ENCODE measurements at regions not wholly inside any gene's neighbourhood (a gene's known extent, or its start where the extent isn't known, plus 50 kb on each side); places are given as distances from the start of the nearest gene placed in this dataset.

- no peak for DNase-seq (ENCODE audit: low read depth in 1 of 2, low spot score in 1 of 2)
- H3K27ac ChIP-seq (replicated peaks) = no peak overlapping the region
- H3K27me3 ChIP-seq (ENCODE audit: insufficient read depth, poor library complexity, severe bottlenecking) = no peaks in the 10 kb centered on the region
- TF ChIP-seq, protein P1, sequence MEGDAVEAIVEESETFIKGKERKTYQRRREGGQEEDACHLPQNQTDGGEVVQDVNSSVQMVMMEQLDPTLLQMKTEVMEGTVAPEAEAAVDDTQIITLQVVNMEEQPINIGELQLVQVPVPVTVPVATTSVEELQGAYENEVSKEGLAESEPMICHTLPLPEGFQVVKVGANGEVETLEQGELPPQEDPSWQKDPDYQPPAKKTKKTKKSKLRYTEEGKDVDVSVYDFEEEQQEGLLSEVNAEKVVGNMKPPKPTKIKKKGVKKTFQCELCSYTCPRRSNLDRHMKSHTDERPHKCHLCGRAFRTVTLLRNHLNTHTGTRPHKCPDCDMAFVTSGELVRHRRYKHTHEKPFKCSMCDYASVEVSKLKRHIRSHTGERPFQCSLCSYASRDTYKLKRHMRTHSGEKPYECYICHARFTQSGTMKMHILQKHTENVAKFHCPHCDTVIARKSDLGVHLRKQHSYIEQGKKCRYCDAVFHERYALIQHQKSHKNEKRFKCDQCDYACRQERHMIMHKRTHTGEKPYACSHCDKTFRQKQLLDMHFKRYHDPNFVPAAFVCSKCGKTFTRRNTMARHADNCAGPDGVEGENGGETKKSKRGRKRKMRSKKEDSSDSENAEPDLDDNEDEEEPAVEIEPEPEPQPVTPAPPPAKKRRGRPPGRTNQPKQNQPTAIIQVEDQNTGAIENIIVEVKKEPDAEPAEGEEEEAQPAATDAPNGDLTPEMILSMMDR (IDR thresholded peaks at IDR 0.05; ENCODE audit: insufficient read depth, low read length) = no peak
- TF ChIP-seq, protein P2, sequence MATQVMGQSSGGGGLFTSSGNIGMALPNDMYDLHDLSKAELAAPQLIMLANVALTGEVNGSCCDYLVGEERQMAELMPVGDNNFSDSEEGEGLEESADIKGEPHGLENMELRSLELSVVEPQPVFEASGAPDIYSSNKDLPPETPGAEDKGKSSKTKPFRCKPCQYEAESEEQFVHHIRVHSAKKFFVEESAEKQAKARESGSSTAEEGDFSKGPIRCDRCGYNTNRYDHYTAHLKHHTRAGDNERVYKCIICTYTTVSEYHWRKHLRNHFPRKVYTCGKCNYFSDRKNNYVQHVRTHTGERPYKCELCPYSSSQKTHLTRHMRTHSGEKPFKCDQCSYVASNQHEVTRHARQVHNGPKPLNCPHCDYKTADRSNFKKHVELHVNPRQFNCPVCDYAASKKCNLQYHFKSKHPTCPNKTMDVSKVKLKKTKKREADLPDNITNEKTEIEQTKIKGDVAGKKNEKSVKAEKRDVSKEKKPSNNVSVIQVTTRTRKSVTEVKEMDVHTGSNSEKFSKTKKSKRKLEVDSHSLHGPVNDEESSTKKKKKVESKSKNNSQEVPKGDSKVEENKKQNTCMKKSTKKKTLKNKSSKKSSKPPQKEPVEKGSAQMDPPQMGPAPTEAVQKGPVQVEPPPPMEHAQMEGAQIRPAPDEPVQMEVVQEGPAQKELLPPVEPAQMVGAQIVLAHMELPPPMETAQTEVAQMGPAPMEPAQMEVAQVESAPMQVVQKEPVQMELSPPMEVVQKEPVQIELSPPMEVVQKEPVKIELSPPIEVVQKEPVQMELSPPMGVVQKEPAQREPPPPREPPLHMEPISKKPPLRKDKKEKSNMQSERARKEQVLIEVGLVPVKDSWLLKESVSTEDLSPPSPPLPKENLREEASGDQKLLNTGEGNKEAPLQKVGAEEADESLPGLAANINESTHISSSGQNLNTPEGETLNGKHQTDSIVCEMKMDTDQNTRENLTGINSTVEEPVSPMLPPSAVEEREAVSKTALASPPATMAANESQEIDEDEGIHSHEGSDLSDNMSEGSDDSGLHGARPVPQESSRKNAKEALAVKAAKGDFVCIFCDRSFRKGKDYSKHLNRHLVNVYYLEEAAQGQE (IDR thresholded peaks at IDR 0.05; ENCODE audit: insufficient replicate concordance, low read depth) = no peak
- TF ChIP-seq POLR2AphosphoS5 (IDR thresholded peaks at IDR 0.05; ENCODE audit: low read depth) (no peak), SPI1 (IDR thresholded peaks at IDR 0.05; ENCODE audit: borderline replicate concordance, low read depth) (no peak), GABPA (IDR thresholded peaks at IDR 0.05; ENCODE audit: low read depth) (no peak)
- H3K4me3 ChIP-seq (replicated peaks; ENCODE audit: insufficient read depth, low read length) = no peak overlapping the region
Observed at GRCh38 chr1:221381910-221382623, 359.8 kb downstream of the DUSP10 start.

DNA sequence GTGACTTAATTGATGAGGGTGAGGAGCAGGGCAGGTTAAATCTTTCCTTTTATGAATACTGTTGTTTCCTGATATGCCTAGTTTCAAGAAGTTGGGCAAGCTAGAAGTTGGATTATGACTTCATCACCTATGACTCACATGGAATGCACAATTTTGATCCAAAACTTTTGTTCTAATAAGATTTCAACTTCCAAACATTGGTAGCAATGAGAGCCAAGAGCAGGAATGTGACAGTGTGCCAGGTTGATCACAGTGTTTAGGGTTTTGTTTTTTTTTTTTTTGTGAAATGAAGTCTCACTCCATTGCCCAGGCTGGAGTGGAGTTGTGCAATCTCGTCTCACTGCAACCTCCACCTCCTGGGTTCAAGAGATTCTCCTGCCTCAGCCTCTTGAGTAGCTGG lies 349.4 kb downstream of the DUSP10 start:
- Histone ChIP-seq H3K27ac (replicated peaks) (no peak overlapping the region), H3K4me3 (replicated peaks; ENCODE audit: insufficient read depth, low read length) (no peak overlapping the region), H3K27me3 (ENCODE audit: insufficient read depth, poor library complexity, severe bottlenecking) (no peaks in the 10 kb centered on the region)
- TF ChIP-seq, protein P2 (IDR thresholded peaks at IDR 0.05; ENCODE audit: insufficient replicate concordance, low read depth) = no peak
- no peak for DNase-seq (ENCODE audit: low read depth in 1 of 2, low spot score in 1 of 2)

- H3K4me3 ChIP-seq (replicated peaks; ENCODE audit: insufficient read depth, low read length) = no peak overlapping the region
- no peak for DNase-seq (ENCODE audit: low read depth in 1 of 2, low spot score in 1 of 2)
- TF ChIP-seq SPI1 (IDR thresholded peaks at IDR 0.05; ENCODE audit: borderline replicate concordance, low read depth) = no peak
- TF ChIP-seq, protein P1 (IDR thresholded peaks at IDR 0.05; ENCODE audit: insufficient read depth, low read length) = no peak
- TF ChIP-seq GABPA (IDR thresholded peaks at IDR 0.05; ENCODE audit: low read depth) = no peak
- TF ChIP-seq, protein P2 (IDR thresholded peaks at IDR 0.05; ENCODE audit: insufficient replicate concordance, low read depth) = no peak
- TF ChIP-seq POLR2AphosphoS5 (IDR thresholded peaks at IDR 0.05; ENCODE audit: low read depth) = no peak
Observed at GRCh38 chr1:221394011-221394544, 347.8 kb downstream of the DUSP10 start.

More at GRCh38 chr1:221394011-221394544, 347.8 kb downstream of the DUSP10 start:
- no peaks in the 10 kb centered on the region for H3K27me3 ChIP-seq (ENCODE audit: insufficient read depth, poor library complexity, severe bottlenecking)
- H3K27ac ChIP-seq (replicated peaks) = no peak overlapping the region
